ENCODE measurements at regions not wholly inside any gene's neighbourhood (a gene's known extent, or its start where the extent isn't known, plus 50 kb on each side); places are given as distances from the start of the nearest gene placed in this dataset.

DNA sequence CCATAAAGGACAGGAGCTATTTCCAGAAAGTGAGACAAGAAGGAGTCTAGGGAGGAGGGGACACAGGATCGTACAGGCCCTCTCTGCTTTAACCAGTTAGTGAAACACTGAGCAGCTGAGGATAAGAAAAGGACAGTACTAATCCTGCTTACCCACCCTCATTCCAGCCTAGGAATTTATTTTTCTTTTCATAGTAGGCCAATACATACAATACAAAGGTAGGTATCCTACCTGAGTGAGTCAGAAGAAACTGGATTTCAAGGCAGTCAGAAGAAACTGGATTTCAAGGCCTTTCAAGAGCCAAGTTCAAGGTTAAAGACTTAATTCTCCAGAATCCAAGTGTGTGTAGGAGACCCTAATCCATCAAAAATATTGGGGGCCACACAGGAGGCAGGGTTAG, 65.3 kb downstream of the EOMES start:
- TF ChIP-seq MYNN (CRISPR knock-in tag; IDR thresholded peaks at IDR 0.05; ENCODE audit: low read depth) = no peak
- no peak for TF ChIP-seq FOXK2 (IDR thresholded peaks at IDR 0.05)
- TF ChIP-seq SRSF4 (IDR thresholded peaks at IDR 0.05; ENCODE audit: low read depth, low read length, poor library complexity, severe bottlenecking) = no peak
